ENCODE measurements at regions not wholly inside any gene's neighbourhood (a gene's known extent, or its start where the extent isn't known, plus 50 kb on each side); places are given as distances from the start of the nearest gene placed in this dataset.
"Not testable (repeated sequence)": the region's sequence is repeated elsewhere in the genome, so short reads cannot be mapped to it uniquely, and the experiment has no call there.

- no peak for DNase-seq
- Mint-ChIP-seq H3K36me3 (no peaks in the 10 kb centered on the region), H3K9me3 (peaks cover 0 to 4% (median 0%) of the 10 kb centered on the region in 6 donors), H3K4me3 (no peak overlapping the region), H3K27ac (no peak overlapping the region), H3K27me3 (ENCODE audit: low read depth in 3 of 3) (peaks cover 5 to 9% (median 8%) of the 10 kb centered on the region in 3 donors), H3K4me1 (no peaks in the 10 kb centered on the region)
These were observed 147.1 kb upstream of the GRIK3 start for GRCh38 chr1:37181425-37181824.

DNA sequence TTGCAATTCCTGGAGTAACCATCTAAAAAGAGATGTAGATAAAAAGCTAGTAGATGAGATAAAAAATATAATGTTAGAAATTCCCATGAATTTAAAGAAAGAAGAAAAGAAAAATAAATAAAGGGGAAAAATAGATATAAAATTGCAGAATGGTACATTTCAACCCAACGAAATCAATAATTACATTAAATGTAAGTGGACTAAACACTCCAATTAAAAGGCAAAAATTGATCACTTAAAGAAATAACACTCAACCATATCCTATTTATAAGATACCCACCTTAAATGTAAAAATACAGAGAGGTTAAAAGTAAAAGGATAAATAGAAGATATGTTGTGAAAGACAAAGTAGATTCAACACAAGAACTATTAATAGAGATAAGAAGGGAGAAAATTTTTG, 150.5 kb upstream of the GRIK3 start:
- no peaks in the 10 kb centered on the region for H3K36me3 Mint-ChIP-seq
- peaks cover 2 to 12% (median 7%) of the 10 kb centered on the region in 3 donors for H3K27me3 Mint-ChIP-seq (ENCODE audit: low read depth in 3 of 3)
- no peak overlapping the region for H3K27ac Mint-ChIP-seq
- H3K9me3 Mint-ChIP-seq = peaks cover 0 to 4% (median 0%) of the 10 kb centered on the region in 6 donors
- no peak overlapping the region for H3K4me3 Mint-ChIP-seq
- H3K4me1 Mint-ChIP-seq = no peaks in the 10 kb centered on the region
- DNase-seq = no peak

GRCh38 chr1:37186246-37186756, 152.0 kb upstream of the GRIK3 start:
- Mint-ChIP-seq H3K27me3 (ENCODE audit: low read depth in 3 of 3) (peaks cover 3 to 7% (median 4%) of the 10 kb centered on the region in 3 donors), H3K9me3 (peaks cover 0 to 2% (median 0%) of the 10 kb centered on the region in 6 donors), H3K4me3 (no peak overlapping the region), H3K36me3 (no peaks in the 10 kb centered on the region), H3K4me1 (no peaks in the 10 kb centered on the region), H3K27ac (no peak overlapping the region)
- DNase-seq = no peak

DNA sequence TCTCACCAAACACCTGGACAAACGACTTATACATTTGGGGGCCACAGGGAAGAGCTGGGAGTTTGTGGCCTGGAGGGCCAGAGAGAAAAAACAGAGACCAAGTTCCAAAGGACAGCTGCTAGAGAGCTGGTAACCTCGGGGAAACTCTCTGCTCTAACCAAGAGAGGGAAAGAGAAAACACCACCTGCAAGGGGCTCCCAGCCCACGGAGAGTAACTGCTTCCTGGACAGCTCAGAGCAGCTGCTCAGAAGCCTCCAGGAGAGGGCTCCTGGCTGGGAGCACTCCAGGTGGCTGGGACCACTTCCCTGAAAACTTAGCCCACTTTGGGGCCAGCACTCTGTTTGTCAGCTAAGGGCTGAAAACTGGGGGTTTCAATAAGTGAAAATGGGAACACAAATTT, 154.8 kb upstream of the GRIK3 start:
- DNase-seq = no peak
- Mint-ChIP-seq H3K36me3 (no peaks in the 10 kb centered on the region), H3K27ac (no peak overlapping the region), H3K9me3 (peaks cover 0 to 2% (median 0%) of the 10 kb centered on the region in 6 donors), H3K27me3 (ENCODE audit: low read depth in 3 of 3) (peaks cover 3 to 9% (median 9%) of the 10 kb centered on the region in 3 donors), H3K4me3 (no peak overlapping the region), H3K4me1 (no peaks in the 10 kb centered on the region)

DNA sequence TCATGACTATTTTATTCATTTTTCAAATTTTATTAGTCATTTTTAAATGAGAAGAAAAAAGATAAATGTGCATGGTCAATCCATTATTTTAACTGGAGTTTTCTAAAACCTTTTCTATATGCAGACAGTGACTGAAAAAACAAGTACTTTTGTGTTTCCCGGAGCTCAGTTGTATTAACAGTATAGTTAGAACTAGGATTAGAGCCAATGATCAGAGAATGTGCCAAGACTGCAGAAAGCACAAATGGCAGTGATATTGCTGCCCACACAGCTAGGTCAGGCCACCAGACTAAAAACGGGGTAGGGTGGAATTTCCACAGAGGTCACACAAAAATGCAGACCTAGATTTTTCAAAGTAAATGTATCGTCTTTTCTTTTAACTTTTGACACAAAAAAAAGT, 163.1 kb upstream of the GRIK3 start:
- no peaks in the 10 kb centered on the region for H3K9me3 Mint-ChIP-seq
- DNase-seq = no peak
- H3K36me3 Mint-ChIP-seq = no peaks in the 10 kb centered on the region
- no peak overlapping the region for H3K4me3 Mint-ChIP-seq
- H3K27me3 Mint-ChIP-seq (ENCODE audit: low read depth in 3 of 3) = peaks cover 4 to 20% (median 9%) of the 10 kb centered on the region in 3 donors
- no peak overlapping the region for H3K27ac Mint-ChIP-seq
- H3K4me1 Mint-ChIP-seq = no peaks in the 10 kb centered on the region

DNA sequence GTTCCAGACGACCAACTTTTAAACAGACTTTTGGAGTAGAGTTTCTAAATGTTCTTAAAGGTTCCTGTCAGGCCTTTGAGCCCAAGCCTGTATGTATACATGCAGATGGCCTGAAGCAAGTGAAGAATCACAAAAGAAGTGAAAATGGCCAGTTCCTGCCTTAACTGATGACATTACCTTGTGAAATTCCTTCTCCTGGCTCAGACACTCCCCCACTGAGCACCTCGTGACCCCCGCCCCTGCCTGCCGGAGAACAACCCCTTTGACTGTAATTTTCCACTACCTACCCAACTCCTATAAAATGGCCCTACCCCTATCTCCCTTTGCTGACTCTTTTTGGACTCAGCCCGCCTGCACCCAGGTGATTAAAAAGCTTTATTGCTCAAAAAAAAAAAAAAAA, 180.0 kb upstream of the GRIK3 start:
- H3K36me3 Mint-ChIP-seq, H3K27ac Mint-ChIP-seq, H3K4me1 Mint-ChIP-seq, H3K4me3 Mint-ChIP-seq, DNase-seq, H3K9me3 Mint-ChIP-seq: not testable (repeated sequence)
- peaks cover 0 to 14% (median 2%) of the 10 kb centered on the region in 3 donors for H3K27me3 Mint-ChIP-seq (ENCODE audit: low read depth in 3 of 3)

DNA sequence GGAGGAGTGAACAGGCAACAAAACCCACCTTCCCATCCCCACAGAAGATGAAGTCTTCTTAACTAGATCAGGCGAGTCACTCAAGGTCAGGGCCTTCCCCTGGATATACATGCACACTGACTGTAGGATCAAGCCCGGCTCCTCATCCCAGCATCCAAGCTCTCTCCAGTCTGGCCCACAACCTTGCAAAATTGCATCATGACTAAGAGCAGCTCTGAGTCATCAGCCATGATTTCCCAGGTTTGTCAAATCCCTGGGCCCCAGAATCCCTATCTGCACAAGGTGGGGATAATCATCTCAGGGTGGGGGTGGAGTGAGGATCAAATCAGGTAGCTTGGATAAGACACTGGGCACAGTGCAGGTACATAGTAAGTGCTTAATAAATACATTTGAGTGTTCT, 199.3 kb upstream of the GRIK3 start:
- Mint-ChIP-seq H3K36me3 (no peaks in the 10 kb centered on the region), H3K4me3 (no peak overlapping the region), H3K27me3 (ENCODE audit: low read depth in 3 of 3) (peaks cover 2 to 5% (median 3%) of the 10 kb centered on the region in 3 donors), H3K9me3 (no peaks in the 10 kb centered on the region), H3K27ac (no peak overlapping the region), H3K4me1 (no peaks in the 10 kb centered on the region)
- DNase-seq = no peak

DNA sequence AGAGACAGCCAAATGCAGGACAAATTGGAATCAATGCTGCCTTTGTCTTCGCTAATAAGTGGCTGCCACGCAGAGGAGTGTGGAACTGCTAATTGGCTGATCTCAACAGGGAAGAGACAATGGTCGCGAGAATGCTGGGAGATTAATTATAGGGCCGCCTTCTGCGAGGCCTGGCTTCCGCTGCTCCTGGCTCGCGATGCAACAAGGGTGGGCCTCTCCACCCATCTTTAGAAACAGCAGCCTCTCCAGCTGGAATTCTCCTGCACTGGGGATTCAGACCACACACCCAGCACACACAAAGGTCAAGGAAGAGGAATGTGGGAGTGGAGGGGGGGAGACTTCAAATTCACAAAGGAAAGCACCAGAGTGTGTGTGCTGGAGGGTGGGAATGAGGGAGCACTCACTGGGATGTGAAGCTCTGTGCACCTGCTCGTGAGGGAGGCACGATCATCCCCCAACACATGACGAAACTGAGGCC, 200.7 kb upstream of the GRIK3 start:
- DNase-seq = no peak
- no peak overlapping the region for H3K27ac Mint-ChIP-seq
- no peaks in the 10 kb centered on the region for H3K4me1 Mint-ChIP-seq
- no peaks in the 10 kb centered on the region for H3K36me3 Mint-ChIP-seq
- H3K27me3 Mint-ChIP-seq (ENCODE audit: low read depth in 3 of 3) = peaks cover 2 to 6% (median 5%) of the 10 kb centered on the region in 3 donors
- no peaks in the 10 kb centered on the region for H3K9me3 Mint-ChIP-seq
- no peak overlapping the region for H3K4me3 Mint-ChIP-seq

GRCh38 chr1:37237948-37238347, 203.6 kb upstream of the GRIK3 start:
- H3K27me3 Mint-ChIP-seq (ENCODE audit: low read depth in 3 of 3) = peaks cover 2 to 13% (median 13%) of the 10 kb centered on the region in 3 donors
- no peak overlapping the region for H3K27ac Mint-ChIP-seq
- H3K4me1 Mint-ChIP-seq = no peaks in the 10 kb centered on the region
- H3K9me3 Mint-ChIP-seq = no peaks in the 10 kb centered on the region
- no peak for DNase-seq
- H3K4me3 Mint-ChIP-seq = no peak overlapping the region
- no peaks in the 10 kb centered on the region for H3K36me3 Mint-ChIP-seq

- H3K4me1 Mint-ChIP-seq = no peaks in the 10 kb centered on the region
- no peak for DNase-seq
- peaks cover 0 to 13% (median 12%) of the 10 kb centered on the region in 3 donors for H3K27me3 Mint-ChIP-seq (ENCODE audit: low read depth in 3 of 3)
- no peaks in the 10 kb centered on the region for H3K9me3 Mint-ChIP-seq
- no peak overlapping the region for H3K27ac Mint-ChIP-seq
- H3K4me3 Mint-ChIP-seq = no peak overlapping the region
- no peaks in the 10 kb centered on the region for H3K36me3 Mint-ChIP-seq
These were observed 204.3 kb upstream of the GRIK3 start for GRCh38 chr1:37238364-37239224.

DNA sequence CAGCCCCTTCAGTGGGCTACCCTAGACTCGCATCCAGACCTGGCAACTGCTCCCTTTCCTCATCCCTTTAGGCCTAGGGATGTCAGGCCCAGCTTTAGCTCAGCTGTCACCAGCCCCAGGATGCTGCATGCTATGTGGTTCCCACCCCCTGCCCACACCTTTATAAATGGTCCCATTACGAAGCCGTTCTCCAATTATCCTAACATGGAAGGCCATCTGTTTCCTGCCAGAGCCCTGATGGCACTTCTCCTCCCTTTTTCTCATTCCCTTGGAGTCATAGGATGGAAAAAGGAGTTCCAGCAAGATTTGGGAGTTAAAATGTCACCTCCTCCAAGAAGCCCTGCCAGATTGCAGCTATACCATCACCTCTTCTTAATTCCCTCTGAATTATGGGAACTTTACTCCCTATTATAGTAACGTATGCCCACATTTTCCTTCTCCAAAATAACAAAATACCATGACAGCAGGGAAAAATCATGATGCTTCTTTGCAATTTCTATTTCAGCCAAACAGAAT, 205.0 kb upstream of the GRIK3 start:
- Mint-ChIP-seq H3K27ac (no peak overlapping the region), H3K36me3 (no peaks in the 10 kb centered on the region), H3K4me3 (no peak overlapping the region), H3K9me3 (no peaks in the 10 kb centered on the region), H3K27me3 (ENCODE audit: low read depth in 3 of 3) (peaks cover 0 to 13% (median 12%) of the 10 kb centered on the region in 3 donors), H3K4me1 (no peaks in the 10 kb centered on the region)
- no peak for DNase-seq

- Mint-ChIP-seq H3K9me3 (no peaks in the 10 kb centered on the region), H3K4me3 (no peak overlapping the region), H3K36me3 (no peaks in the 10 kb centered on the region), H3K27me3 (ENCODE audit: low read depth in 3 of 3) (peaks cover 0 to 12% (median 11%) of the 10 kb centered on the region in 3 donors), H3K4me1 (no peaks in the 10 kb centered on the region), H3K27ac (no peak overlapping the region)
- no peak for DNase-seq
These were observed 206.6 kb upstream of the GRIK3 start for GRCh38 chr1:37240897-37241296.

DNA sequence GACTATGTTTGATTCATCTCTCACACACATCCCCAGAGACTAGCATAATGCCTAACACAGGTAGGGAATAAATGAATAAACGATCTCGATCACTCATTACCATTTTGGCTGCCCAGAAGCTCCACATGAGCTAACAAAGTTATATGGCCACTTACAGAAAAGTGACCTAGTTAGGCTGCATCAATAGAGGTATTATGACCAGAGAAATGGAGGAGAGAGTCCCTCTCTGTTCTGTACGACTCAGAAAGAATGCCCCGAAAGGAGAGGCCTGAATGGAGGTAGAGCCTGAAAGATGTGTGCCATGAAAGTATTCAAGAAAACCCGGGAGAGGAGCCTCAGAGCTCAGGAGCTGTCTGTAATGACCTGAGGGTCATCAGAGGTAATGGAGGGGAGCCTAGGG, 208.2 kb upstream of the GRIK3 start:
- no peak for DNase-seq
- no peaks in the 10 kb centered on the region for H3K36me3 Mint-ChIP-seq
- H3K27me3 Mint-ChIP-seq (ENCODE audit: low read depth in 3 of 3) = peaks cover under 1 to 11% (median 10%) of the 10 kb centered on the region in 3 donors

GRCh38 chr1:37243368-37244082, 209.2 kb upstream of the GRIK3 start:
- H3K9me3 Mint-ChIP-seq = no peaks in the 10 kb centered on the region
- no peak overlapping the region for H3K4me3 Mint-ChIP-seq
- no peak overlapping the region for H3K27ac Mint-ChIP-seq
- no peaks in the 10 kb centered on the region for H3K4me1 Mint-ChIP-seq
- peaks cover 7 to 12% (median 12%) of the 10 kb centered on the region in 3 donors for H3K27me3 Mint-ChIP-seq (ENCODE audit: low read depth in 3 of 3)
- DNase-seq = no peak
- no peaks in the 10 kb centered on the region for H3K36me3 Mint-ChIP-seq

More for the DNA sequence above, 208.2 kb upstream of the GRIK3 start:
- H3K9me3 Mint-ChIP-seq = no peaks in the 10 kb centered on the region
- no peak overlapping the region for H3K4me3 Mint-ChIP-seq
- no peak overlapping the region for H3K27ac Mint-ChIP-seq
- H3K4me1 Mint-ChIP-seq = no peaks in the 10 kb centered on the region

All from immature natural killer cell (primary cell).